K562 (cell line): ENCODE measurements at regions not wholly inside any gene's neighbourhood (a gene's known extent, or its start where the extent isn't known, plus 50 kb on each side); places are given as distances from the start of the nearest gene placed in this dataset. TPM values are rescaled to one million over a fixed set of nuclear protein-coding genes. Genes with fewer than 3 reads are reported as not detected.

Experiments used
- CREM ChIP-seq: IDR thresholded peaks from 2 replicates; pipeline ENCODE4 v1.6.1; 2014; ENCODE audit warnings: antibody characterized with exemption, low read depth
- HCFC1 ChIP-seq: IDR thresholded peaks from 2 replicates; pipeline ENCODE4 v1.6.1; 2012; ENCODE audit warnings: low read depth, low read length, improper control_type of control experiment
- KLF16 ChIP-seq: IDR thresholded peaks from 2 replicates; pipeline ENCODE4 v1.6.1; 2016; ENCODE audit warnings: antibody characterized with exemption
- TGIF2 ChIP-seq: sonication (generic); formaldehyde crosslinking; IDR thresholded peaks from 2 replicates; pipeline ENCODE4 v1.8.1; 2022; ENCODE audit warnings: mild to moderate bottlenecking, missing genetic modification reagents, moderate library complexity
- ZNF184 ChIP-seq: sonication (generic); formaldehyde crosslinking; IDR thresholded peaks from 2 replicates; pipeline ENCODE4 v1.5.0; 2020; ENCODE audit warnings: missing genetic modification reagents
- microRNA-seq: library from miRNA; unstranded; fragments of <30 nt; microRNA quantifications from one replicate; pipeline ENCODE4, GENCODE V29; 2018; ENCODE audit warnings: borderline microRNAs expressed
- small RNA-seq: library from RNA; depleted of rRNA; stranded (forward); fragments of <200 nt; gene quantifications from one replicate; pipeline ENCODE3, GENCODE V24; 2014
- TF ChIP-seq, protein P1 (sequence below): fragments of 450-650 bp; formaldehyde crosslinking; IDR thresholded peaks from 2 replicates; pipeline ENCODE4 v1.4.0; 2022; ENCODE audit warnings: mild to moderate bottlenecking, moderate library complexity
- TF ChIP-seq, protein P2 (sequence below): fragments of 250-450 bp; sonication (Bioruptor Pico); IDR thresholded peaks from 2 replicates; pipeline ENCODE4 v1.5.0; 2021

DNA sequence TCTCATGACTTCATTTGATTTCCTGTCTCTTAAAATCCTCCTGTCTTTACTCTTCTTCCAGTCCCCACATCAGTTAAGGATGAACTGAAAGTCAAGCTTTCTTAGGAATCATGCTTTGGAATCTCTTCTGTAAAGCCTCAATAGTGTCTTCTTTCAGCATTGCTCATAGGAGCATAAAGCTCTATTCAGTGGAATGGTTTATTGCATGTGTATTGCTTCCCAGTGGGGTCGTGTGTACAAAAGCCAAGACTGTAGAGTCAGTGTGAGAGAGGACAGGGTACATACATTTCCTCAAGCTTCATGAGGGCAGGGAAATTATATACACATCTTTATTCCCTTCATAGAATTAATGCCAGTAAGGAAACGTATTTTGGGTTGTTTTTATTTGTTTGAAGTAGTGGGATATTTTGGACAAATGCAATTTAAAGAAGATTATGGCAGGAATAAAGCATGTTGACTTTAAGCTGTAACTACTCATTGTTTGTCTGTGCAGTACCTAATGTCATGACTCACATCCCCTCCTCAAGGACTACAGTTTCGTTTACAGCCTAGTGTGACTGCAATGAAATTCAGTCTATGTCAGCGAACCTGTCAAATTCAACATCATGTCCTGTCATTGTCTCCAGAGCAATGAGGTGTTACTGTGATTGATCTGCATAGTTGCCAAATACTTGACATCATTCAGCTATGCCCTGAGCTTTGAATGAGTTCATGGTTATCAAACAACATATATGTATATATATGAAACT, 2164.2 kb downstream of the NCAM2 start (continued):
- no peak for TF ChIP-seq HCFC1
- TF ChIP-seq, protein P1, sequence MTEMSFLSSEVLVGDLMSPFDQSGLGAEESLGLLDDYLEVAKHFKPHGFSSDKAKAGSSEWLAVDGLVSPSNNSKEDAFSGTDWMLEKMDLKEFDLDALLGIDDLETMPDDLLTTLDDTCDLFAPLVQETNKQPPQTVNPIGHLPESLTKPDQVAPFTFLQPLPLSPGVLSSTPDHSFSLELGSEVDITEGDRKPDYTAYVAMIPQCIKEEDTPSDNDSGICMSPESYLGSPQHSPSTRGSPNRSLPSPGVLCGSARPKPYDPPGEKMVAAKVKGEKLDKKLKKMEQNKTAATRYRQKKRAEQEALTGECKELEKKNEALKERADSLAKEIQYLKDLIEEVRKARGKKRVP (CRISPR knock-in tag): no peak
- TF ChIP-seq ZNF184 (CRISPR knock-in tag): no peak
- no peak for TF ChIP-seq CREM
- no peak for TF ChIP-seq KLF16
- TF ChIP-seq, protein P2, sequence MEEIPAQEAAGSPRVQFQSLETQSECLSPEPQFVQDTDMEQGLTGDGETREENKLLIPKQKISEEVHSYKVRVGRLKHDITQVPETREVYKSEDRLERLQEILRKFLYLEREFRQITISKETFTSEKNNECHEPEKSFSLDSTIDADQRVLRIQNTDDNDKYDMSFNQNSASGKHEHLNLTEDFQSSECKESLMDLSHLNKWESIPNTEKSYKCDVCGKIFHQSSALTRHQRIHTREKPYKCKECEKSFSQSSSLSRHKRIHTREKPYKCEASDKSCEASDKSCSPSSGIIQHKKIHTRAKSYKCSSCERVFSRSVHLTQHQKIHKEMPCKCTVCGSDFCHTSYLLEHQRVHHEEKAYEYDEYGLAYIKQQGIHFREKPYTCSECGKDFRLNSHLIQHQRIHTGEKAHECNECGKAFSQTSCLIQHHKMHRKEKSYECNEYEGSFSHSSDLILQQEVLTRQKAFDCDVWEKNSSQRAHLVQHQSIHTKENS (CRISPR knock-in tag): no peak
- TF ChIP-seq TGIF2: no peak

Small RNA genes lying in the stretch of these regions (microRNA-seq; reads per million reads assigned to microRNA genes)
- gene MIR6130: not detected

Small RNA genes lying in the stretch of these regions (small RNA-seq; reads per million reads assigned to genes)
- gene MIR6130 (not detected), gene RNU4-45P (not detected)
